Germinal center (tissue), 1 donor: ENCODE measurements at regions not wholly inside any gene's neighbourhood (a gene's known extent, or its start where the extent isn't known, plus 50 kb on each side); places are given as distances from the start of the nearest gene placed in this dataset.
"Not testable (repeated sequence)": the region's sequence is repeated elsewhere in the genome, so short reads cannot be mapped to it uniquely, and the experiment has no call there.

Source experiments
- DNase-seq: peaks from one replicate; pipeline ENCODE4 v3.0.0; 2012; ENCODE audit warnings: mixed read lengths, low spot score

DNA sequence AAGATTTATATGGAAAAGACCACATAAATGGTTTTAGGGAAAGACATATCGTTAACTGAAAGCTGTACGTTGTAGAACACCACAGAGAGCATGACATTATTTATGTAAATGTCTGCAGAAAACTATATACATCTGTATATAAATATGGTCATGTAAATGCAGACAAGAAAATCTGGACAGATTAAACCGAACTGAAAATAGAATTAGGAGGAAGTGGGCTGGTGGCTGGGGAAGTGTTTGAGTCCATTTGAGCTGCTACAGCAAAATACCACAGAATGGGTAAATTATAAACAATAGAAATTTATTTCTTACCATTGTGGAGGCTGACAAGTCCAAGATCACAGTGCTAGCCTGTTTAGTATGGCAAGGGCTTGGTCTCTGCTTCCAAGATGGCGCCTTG, 56.3 kb upstream of the USP6NL start:
- peak; percentile 53 for DNase-seq

DNA sequence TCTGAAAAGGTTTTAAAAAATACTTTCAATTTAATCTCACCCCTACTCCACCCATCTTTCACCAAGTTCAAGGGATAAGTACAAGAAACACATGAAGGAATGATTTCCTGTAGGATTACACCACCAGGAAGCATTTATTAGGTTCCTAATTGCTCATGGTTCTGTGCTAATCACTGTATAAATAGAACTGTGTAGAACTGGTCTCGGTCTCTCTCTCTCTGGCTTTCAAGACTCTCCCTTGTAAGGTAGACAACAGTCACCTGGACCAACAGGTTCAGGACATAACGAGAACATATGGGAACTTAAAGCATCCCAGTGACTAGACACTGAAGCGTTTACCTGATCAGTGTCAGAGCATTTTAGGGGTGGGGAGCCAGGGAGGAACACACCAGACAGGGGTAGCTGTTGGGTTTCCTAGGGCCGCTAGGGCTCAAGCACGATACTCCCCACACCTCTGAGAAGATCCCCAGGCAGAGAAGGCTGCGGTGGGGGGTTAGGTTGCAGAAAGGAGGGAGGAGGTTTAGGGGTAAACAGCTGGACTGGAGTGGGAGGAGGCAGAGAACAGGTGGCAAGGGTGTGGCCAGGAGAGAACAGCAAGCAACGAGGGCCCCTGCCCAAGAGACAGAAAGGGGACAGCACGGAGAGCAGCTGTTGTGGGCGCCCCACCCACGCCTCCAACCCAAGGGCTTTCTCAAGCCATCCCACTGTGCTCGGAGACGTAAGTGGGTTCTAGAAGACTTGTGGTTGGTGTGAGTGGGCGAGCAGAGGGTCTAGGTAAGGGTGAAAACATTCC, 52.5 kb upstream of the USP6NL start:
- peak; percentile 75 for DNase-seq

DNA sequence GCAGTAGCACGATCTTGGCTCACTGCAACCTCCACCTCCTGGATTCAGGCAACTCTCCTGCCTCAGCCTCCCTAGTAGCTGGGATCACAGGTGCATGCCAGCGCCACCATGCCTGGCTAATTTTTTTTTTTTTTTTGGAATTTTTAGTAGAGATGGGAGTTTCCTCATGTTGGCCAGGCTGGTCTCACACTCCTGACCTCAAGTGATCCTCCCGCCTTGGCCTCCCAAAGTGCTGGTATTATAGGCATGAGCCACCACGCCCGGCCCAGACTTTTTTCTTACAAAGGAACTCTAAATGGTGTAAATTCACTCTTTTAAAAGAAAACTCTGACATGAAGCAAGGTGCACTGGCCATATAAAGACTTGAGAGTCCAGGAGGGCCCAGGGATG, 51.7 kb upstream of the USP6NL start:
- not testable (repeated sequence) for DNase-seq

DNA sequence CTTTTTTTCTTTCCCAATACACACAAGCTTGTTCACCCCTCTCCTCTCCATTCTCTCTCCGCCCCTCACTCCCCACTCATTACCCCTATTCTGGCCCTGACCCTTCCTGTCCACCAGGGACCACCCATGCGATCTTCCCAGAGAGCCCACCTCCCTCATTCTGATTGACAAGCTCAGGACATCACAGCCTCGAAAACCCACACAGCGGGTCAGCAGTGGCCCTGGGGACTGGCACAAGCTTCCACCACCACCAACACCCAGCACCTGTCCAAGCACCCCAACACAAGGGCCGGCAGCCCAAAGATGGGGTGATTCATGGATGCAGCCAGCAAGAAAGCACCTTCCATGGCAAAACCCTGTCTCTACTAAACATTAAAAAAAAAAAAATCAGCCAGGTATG, 50.0 kb upstream of the USP6NL start:
- no peak for DNase-seq
